GM23248 (cell line): ENCODE measurements at regions not wholly inside any gene's neighbourhood (a gene's known extent, or its start where the extent isn't known, plus 50 kb on each side); places are given as distances from the start of the nearest gene placed in this dataset.

Source experiments
- DNase-seq: peaks from one replicate; pipeline ENCODE4 v3.0.0-alpha.2; 2015
- H2AFZ ChIP-seq: fragments of 200-600 bp; sonication (generic); 2 replicates; pipeline ENCODE4 v1.6.1; 2016; ENCODE audit warnings: antibody characterized with exemption
- H3F3A ChIP-seq: fragments of 200-600 bp; sonication (generic); 2 replicates; pipeline ENCODE4 v1.6.1; 2016; ENCODE audit warnings: mild to moderate bottlenecking, antibody characterized with exemption, mixed run types; ENCODE audit not compliant: insufficient read depth
- H3K27ac ChIP-seq: fragments of 200-600 bp; sonication (generic); 2 replicates; pipeline ENCODE4 v1.5.1; 2016; ENCODE audit warnings: mild to moderate bottlenecking
- H3K27me3 ChIP-seq: fragments of 200-600 bp; sonication (generic); replicated peaks from 2 replicates; pipeline ENCODE4 v1.6.1; 2016; ENCODE audit warnings: mild to moderate bottlenecking; ENCODE audit not compliant: insufficient read depth
- H3K36me3 ChIP-seq: fragments of 200-600 bp; sonication (generic); 2 replicates; pipeline ENCODE4 v1.6.1; 2016; ENCODE audit warnings: low read depth, mild to moderate bottlenecking
- H3K4me1 ChIP-seq: fragments of 200-600 bp; sonication (generic); 2 replicates; pipeline ENCODE4 v1.6.1; 2016; ENCODE audit warnings: mild to moderate bottlenecking; ENCODE audit not compliant: insufficient read depth
- H3K4me2 ChIP-seq: fragments of 200-600 bp; sonication (generic); one replicate; pipeline ENCODE4 v1.6.1; 2016; ENCODE audit warnings: mild to moderate bottlenecking; ENCODE audit not compliant: unreplicated experiment
- H3K4me3 ChIP-seq: fragments of 200-600 bp; sonication (generic); 2 replicates; pipeline ENCODE4 v1.5.1; 2016; ENCODE audit warnings: mild to moderate bottlenecking
- H3K79me2 ChIP-seq: fragments of 200-600 bp; sonication (generic); 2 replicates; pipeline ENCODE4 v1.6.1; 2016; ENCODE audit warnings: mild to moderate bottlenecking; ENCODE audit not compliant: insufficient read depth
- H3K9ac ChIP-seq: fragments of 200-600 bp; sonication (generic); 2 replicates; pipeline ENCODE4 v1.6.1; 2016; ENCODE audit warnings: mild to moderate bottlenecking
- H3K9me2 ChIP-seq: fragments of 200-600 bp; sonication (generic); 2 replicates; pipeline ENCODE4 v1.6.1; 2016; ENCODE audit warnings: mixed run types, mild to moderate bottlenecking, moderate library complexity; ENCODE audit not compliant: insufficient read depth
- H3K9me3 ChIP-seq: fragments of 200-600 bp; sonication (generic); one replicate; pipeline ENCODE4 v1.6.1; 2017; ENCODE audit warnings: low read depth
- H4K20me1 ChIP-seq: fragments of 200-600 bp; sonication (generic); 2 replicates; pipeline ENCODE4 v1.6.0; 2016; ENCODE audit not compliant: insufficient read depth
- EZH2 ChIP-seq: fragments of 200-600 bp; sonication (generic); IDR thresholded peaks from 2 replicates; pipeline ENCODE4 v1.6.1; 2018; ENCODE audit warnings: antibody characterized with exemption, mild to moderate bottlenecking; ENCODE audit not compliant: insufficient read depth, poor library complexity, severe bottlenecking
- EZH2phosphoT487 ChIP-seq: fragments of 200-600 bp; sonication (generic); IDR thresholded peaks from 2 replicates; pipeline ENCODE4 v1.6.1; 2018; ENCODE audit warnings: antibody characterized with exemption, moderate library complexity, mild to moderate bottlenecking, low read depth; ENCODE audit not compliant: insufficient read depth
- WGBS, 2 experiments: methylation state at CpG; one replicate each; pipeline ENCODE4 v1.1.6; 2015 to 2017; ENCODE audit warnings: low lambda C conversion rate in 2 of 2, low coverage in 1 of 2; ENCODE audit errors: missing lambda C conversion rate in 2 of 2; 5-methylcytosine and 5-hydroxymethylcytosine counted together
- in situ Hi-C: fragments of 300-500 bp; cut with MboI; formaldehyde crosslinking; loops from 2 replicates; pipeline ENCODE4 v1.15.0; 2020

DNA sequence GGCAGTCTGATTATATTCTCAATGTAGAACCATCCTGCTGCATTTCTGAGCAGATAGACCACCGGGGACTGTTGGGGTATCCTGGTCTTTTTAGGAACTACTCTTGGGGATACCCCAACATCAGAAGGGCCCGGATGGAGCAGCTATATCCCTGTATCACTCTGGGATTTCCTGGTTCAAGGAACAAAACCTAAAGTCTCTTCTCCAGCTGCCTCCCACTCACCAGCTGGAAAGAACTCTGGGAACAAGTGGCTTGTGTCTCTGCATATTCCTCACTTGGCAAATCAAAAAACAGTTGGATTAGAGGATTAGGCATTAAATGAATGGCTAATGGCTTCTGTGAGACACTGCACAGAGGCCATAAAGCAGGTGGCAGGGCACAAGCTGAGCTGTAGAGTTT is 62.3 kb upstream of the HS3ST2 start:
- no peak for DNase-seq
- no peak overlapping the region for H3K4me2 ChIP-seq
- H3K9me3 ChIP-seq, result no peaks in the 10 kb centered on the region
- 9 to 27% methylated on average over 2 of the region's 2 CpGs for WGBS, 2 experiments
- no peaks in the 10 kb centered on the region for H4K20me1 ChIP-seq
- TF ChIP-seq EZH2, result no peak
- no peaks in the 10 kb centered on the region for H3K9me2 ChIP-seq
- no peak overlapping the region for H3K4me3 ChIP-seq
- H3K79me2 ChIP-seq, result no peaks in the 10 kb centered on the region
- H3K9ac ChIP-seq, result no peak overlapping the region
- H3K4me1 ChIP-seq, result no peaks in the 10 kb centered on the region
- in situ Hi-C loops, result no loop called here
- no peak overlapping the region for H3K27ac ChIP-seq
- H3K27me3 ChIP-seq, result no peaks in the 10 kb centered on the region
- no peaks in the 10 kb centered on the region for H3K36me3 ChIP-seq
- no peak overlapping the region for H2AFZ ChIP-seq
- H3F3A ChIP-seq, result no peaks in the 10 kb centered on the region

DNA sequence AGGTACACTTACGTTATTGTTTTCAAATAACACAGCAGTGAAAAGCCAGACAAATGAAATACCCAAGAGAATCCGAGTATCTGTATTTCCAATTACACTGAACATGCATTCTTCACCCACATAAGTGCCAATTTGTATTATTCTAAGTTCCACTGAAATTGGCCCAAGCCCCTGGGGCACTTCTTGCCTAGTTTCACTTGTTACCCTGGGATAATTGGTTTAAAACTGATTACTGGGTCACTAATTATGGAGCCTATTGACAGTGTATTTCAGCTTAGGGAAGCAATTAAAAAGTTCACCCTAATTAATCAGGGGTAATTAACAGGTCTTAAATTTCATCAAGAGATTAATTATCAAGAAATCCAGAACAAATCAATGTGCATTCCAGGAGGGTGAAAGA is 60.5 kb upstream of the HS3ST2 start:
- H3F3A ChIP-seq, result no peaks in the 10 kb centered on the region
- H3K27ac ChIP-seq, result no peak overlapping the region
- H3K4me2 ChIP-seq, result no peak overlapping the region
- no peaks in the 10 kb centered on the region for H4K20me1 ChIP-seq
- H3K36me3 ChIP-seq, result no peaks in the 10 kb centered on the region
- no peak overlapping the region for H3K4me3 ChIP-seq
- TF ChIP-seq EZH2phosphoT487 (no peak), EZH2 (no peak)
- no peak overlapping the region for H3K9ac ChIP-seq
- no peak overlapping the region for H2AFZ ChIP-seq
- in situ Hi-C loops, result no loop called here
- no peaks in the 10 kb centered on the region for H3K79me2 ChIP-seq
- 5 to 8% methylated on average over 2 of the region's 2 CpGs for WGBS, 2 experiments
- no peaks in the 10 kb centered on the region for H3K4me1 ChIP-seq
- no peaks in the 10 kb centered on the region for H3K9me2 ChIP-seq
- no peaks in the 10 kb centered on the region for H3K9me3 ChIP-seq
- H3K27me3 ChIP-seq, result no peaks in the 10 kb centered on the region
- DNase-seq, result no peak

DNA sequence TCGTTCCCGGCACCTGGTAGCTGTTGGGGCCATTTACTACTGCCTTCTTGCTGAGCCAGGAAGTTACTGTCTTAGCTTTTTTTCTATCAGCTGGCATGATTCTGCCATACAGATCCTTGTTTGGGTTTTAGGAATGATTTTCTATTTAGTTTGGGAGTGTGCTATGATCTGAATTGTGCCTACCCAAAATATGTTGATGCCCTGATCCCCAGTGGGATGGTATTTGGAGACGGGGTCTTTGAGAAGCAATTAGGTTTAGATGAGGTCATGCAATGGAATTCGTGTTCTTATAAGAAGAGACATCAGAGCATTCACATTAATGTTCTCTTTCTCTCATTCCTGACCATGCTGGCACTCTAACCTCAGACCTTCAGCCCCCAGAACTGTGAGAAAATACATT is 59.4 kb upstream of the HS3ST2 start:
- H3F3A ChIP-seq, result no peaks in the 10 kb centered on the region
- H2AFZ ChIP-seq, result no peak overlapping the region
- H3K27ac ChIP-seq, result no peak overlapping the region
- no peaks in the 10 kb centered on the region for H3K36me3 ChIP-seq
- no peaks in the 10 kb centered on the region for H4K20me1 ChIP-seq
- WGBS, 2 experiments, result 38 to 44% methylated on average over 4 of the region's 4 CpGs
- no peaks in the 10 kb centered on the region for H3K79me2 ChIP-seq
- H3K9me3 ChIP-seq, result no peaks in the 10 kb centered on the region
- H3K9ac ChIP-seq, result no peak overlapping the region
- H3K4me1 ChIP-seq, result no peaks in the 10 kb centered on the region
- DNase-seq, result no peak
- no peak overlapping the region for H3K4me2 ChIP-seq
- in situ Hi-C loops, result no loop called here
- no peak overlapping the region for H3K4me3 ChIP-seq
- no peaks in the 10 kb centered on the region for H3K9me2 ChIP-seq
- no peaks in the 10 kb centered on the region for H3K27me3 ChIP-seq
- no peak for TF ChIP-seq EZH2phosphoT487
- TF ChIP-seq EZH2, result no peak

DNA sequence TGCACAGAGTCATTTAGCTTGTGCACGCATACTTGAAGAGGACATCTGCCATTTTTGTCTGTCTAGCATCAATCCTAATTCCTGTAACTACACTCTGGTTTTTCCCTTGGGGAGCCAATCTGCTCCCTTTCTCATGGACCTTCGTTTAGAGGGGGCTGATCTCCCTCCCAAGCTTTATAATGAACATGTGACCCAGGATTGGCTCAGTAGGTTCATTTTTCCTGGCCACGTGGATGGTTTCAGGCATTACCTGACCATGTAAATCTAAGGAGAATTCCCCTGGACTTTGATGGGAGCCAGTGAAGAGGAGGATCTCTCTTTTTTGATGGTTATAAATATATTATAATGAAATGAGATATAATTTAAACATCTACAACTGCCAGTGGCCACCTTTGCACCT is 56.8 kb upstream of the HS3ST2 start:
- TF ChIP-seq EZH2phosphoT487, result no peak
- TF ChIP-seq EZH2, result no peak
- WGBS, 2 experiments, result 47 to 53% methylated on average over 3 of the region's 3 CpGs
- no peak overlapping the region for H2AFZ ChIP-seq

DNA sequence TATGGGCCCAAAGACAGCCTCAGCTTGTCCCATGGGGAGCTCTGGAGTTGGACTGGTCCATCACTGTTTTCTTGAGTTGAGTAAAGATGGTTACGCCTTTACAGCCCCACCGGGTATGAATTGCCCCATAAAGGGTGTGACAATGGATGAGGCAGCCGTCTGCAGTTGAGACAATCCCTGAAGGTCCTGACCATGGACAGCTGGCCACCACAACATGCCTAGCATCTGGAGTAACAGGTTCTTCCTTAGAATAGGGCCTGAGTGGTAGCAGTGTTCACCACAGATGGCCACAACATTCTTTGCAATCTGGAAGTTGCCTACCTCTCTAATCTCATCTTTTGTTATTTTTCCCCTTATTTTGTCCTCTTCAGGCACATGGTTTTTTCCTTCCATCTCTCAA is 51.5 kb upstream of the HS3ST2 start:
- TF ChIP-seq EZH2phosphoT487, result no peak
- TF ChIP-seq EZH2, result no peak
- no peak overlapping the region for H3K27ac ChIP-seq
- H3K9me2 ChIP-seq, result no peaks in the 10 kb centered on the region
- no peak for DNase-seq
- H3K9me3 ChIP-seq, result no peaks in the 10 kb centered on the region
- WGBS, 2 experiments, result 55 to 56% methylated on average over 3 of the region's 3 CpGs
- no peaks in the 10 kb centered on the region for H3K36me3 ChIP-seq
- H3F3A ChIP-seq, result no peaks in the 10 kb centered on the region
- H3K4me1 ChIP-seq, result no peaks in the 10 kb centered on the region
- no peaks in the 10 kb centered on the region for H3K27me3 ChIP-seq
- H4K20me1 ChIP-seq, result no peaks in the 10 kb centered on the region
- in situ Hi-C loops, result no loop called here
- no peak overlapping the region for H3K9ac ChIP-seq
- no peak overlapping the region for H2AFZ ChIP-seq
- H3K4me3 ChIP-seq, result no peak overlapping the region
- H3K4me2 ChIP-seq, result no peak overlapping the region
- H3K79me2 ChIP-seq, result no peaks in the 10 kb centered on the region

More for the DNA sequence above, 56.8 kb upstream of the HS3ST2 start:
- no peaks in the 10 kb centered on the region for H3K9me3 ChIP-seq
- in situ Hi-C loops, result no loop called here
- H3K9ac ChIP-seq, result no peak overlapping the region
- no peaks in the 10 kb centered on the region for H3F3A ChIP-seq
- no peak overlapping the region for H3K4me3 ChIP-seq
- no peaks in the 10 kb centered on the region for H3K27me3 ChIP-seq
- no peaks in the 10 kb centered on the region for H3K4me1 ChIP-seq
- H3K4me2 ChIP-seq, result no peak overlapping the region
- no peaks in the 10 kb centered on the region for H3K36me3 ChIP-seq
- no peak overlapping the region for H3K27ac ChIP-seq
- H3K9me2 ChIP-seq, result no peaks in the 10 kb centered on the region
- H3K79me2 ChIP-seq, result no peaks in the 10 kb centered on the region
- DNase-seq, result no peak
- no peaks in the 10 kb centered on the region for H4K20me1 ChIP-seq
